ENCODE measurements at regions not wholly inside any gene's neighbourhood (a gene's known extent, or its start where the extent isn't known, plus 50 kb on each side); places are given as distances from the start of the nearest gene placed in this dataset.

GRCh38 chr5:152674403-152674802, 269.3 kb upstream of the NMUR2 start:
- no peaks in the 10 kb centered on the region for H3K27me3 Mint-ChIP-seq
- no peaks in the 10 kb centered on the region for H3K36me3 Mint-ChIP-seq (ENCODE audit: low read depth)
- H3K9me3 Mint-ChIP-seq, result no peaks in the 10 kb centered on the region
- DNase-seq, result no peak
- no peaks in the 10 kb centered on the region for H3K4me1 Mint-ChIP-seq (ENCODE audit: low read depth)
- no peak overlapping the region for H3K4me3 Mint-ChIP-seq
- no peak overlapping the region for H3K27ac Mint-ChIP-seq

- Mint-ChIP-seq H3K27me3 (no peaks in the 10 kb centered on the region), H3K9me3 (no peaks in the 10 kb centered on the region), H3K27ac (no peak overlapping the region), H3K4me3 (no peak overlapping the region), H3K4me1 (ENCODE audit: low read depth) (no peaks in the 10 kb centered on the region), H3K36me3 (ENCODE audit: low read depth) (no peaks in the 10 kb centered on the region)
- DNase-seq, result no peak
Measured at GRCh38 chr5:152676196-152676595, 271.1 kb upstream of the NMUR2 start.

GRCh38 chr5:152683205-152683604, 278.1 kb upstream of the NMUR2 start:
- DNase-seq, result no peak
- Mint-ChIP-seq H3K27ac (no peak overlapping the region), H3K9me3 (peaks cover 19% of the 10 kb centered on the region)

GRCh38 chr5:152686931-152687330, 281.9 kb upstream of the NMUR2 start:
- Mint-ChIP-seq H3K9me3 (peaks cover 19% of the 10 kb centered on the region), H3K4me1 (ENCODE audit: low read depth) (no peaks in the 10 kb centered on the region), H3K4me3 (no peak overlapping the region), H3K36me3 (ENCODE audit: low read depth) (no peaks in the 10 kb centered on the region), H3K27me3 (no peaks in the 10 kb centered on the region), H3K27ac (no peak overlapping the region)
- no peak for DNase-seq

More at GRCh38 chr5:152683205-152683604, 278.1 kb upstream of the NMUR2 start:
- no peaks in the 10 kb centered on the region for H3K27me3 Mint-ChIP-seq
- H3K36me3 Mint-ChIP-seq (ENCODE audit: low read depth), result no peaks in the 10 kb centered on the region
- no peaks in the 10 kb centered on the region for H3K4me1 Mint-ChIP-seq (ENCODE audit: low read depth)
- H3K4me3 Mint-ChIP-seq, result no peak overlapping the region

- Mint-ChIP-seq H3K36me3 (ENCODE audit: low read depth) (no peaks in the 10 kb centered on the region), H3K4me3 (no peak overlapping the region), H3K9me3 (peaks cover 19% of the 10 kb centered on the region), H3K4me1 (ENCODE audit: low read depth) (no peaks in the 10 kb centered on the region), H3K27me3 (no peaks in the 10 kb centered on the region), H3K27ac (no peak overlapping the region)
- no peak for DNase-seq
Measured at GRCh38 chr5:152688561-152689249, 283.6 kb upstream of the NMUR2 start.

GRCh38 chr5:152689250-152689711, 284.2 kb upstream of the NMUR2 start:
- Mint-ChIP-seq H3K36me3 (ENCODE audit: low read depth) (no peaks in the 10 kb centered on the region), H3K4me1 (ENCODE audit: low read depth) (no peaks in the 10 kb centered on the region), H3K27ac (no peak overlapping the region), H3K9me3 (peaks cover 19% of the 10 kb centered on the region), H3K27me3 (no peaks in the 10 kb centered on the region), H3K4me3 (no peak overlapping the region)
- DNase-seq, result no peak

GRCh38 chr5:152694231-152694630, 289.2 kb upstream of the NMUR2 start:
- no peaks in the 10 kb centered on the region for H3K4me1 Mint-ChIP-seq (ENCODE audit: low read depth)
- H3K27ac Mint-ChIP-seq, result no peak overlapping the region

GRCh38 chr5:152701305-152701949, 296.3 kb upstream of the NMUR2 start:
- H3K36me3 Mint-ChIP-seq (ENCODE audit: low read depth), result no peaks in the 10 kb centered on the region
- no peaks in the 10 kb centered on the region for H3K4me1 Mint-ChIP-seq (ENCODE audit: low read depth)
- DNase-seq, result no peak
- H3K4me3 Mint-ChIP-seq, result no peak overlapping the region
- no peak overlapping the region for H3K27ac Mint-ChIP-seq
- no peaks in the 10 kb centered on the region for H3K27me3 Mint-ChIP-seq
- peaks cover 15% of the 10 kb centered on the region for H3K9me3 Mint-ChIP-seq

More at GRCh38 chr5:152694231-152694630, 289.2 kb upstream of the NMUR2 start:
- DNase-seq, result no peak
- Mint-ChIP-seq H3K9me3 (peaks cover 10% of the 10 kb centered on the region), H3K36me3 (ENCODE audit: low read depth) (no peaks in the 10 kb centered on the region), H3K27me3 (no peaks in the 10 kb centered on the region), H3K4me3 (no peak overlapping the region)

GRCh38 chr5:152704286-152704685, 299.2 kb upstream of the NMUR2 start:
- Mint-ChIP-seq H3K4me3 (no peak overlapping the region), H3K9me3 (peaks cover 17% of the 10 kb centered on the region), H3K27ac (no peak overlapping the region), H3K27me3 (no peaks in the 10 kb centered on the region), H3K36me3 (ENCODE audit: low read depth) (no peaks in the 10 kb centered on the region), H3K4me1 (ENCODE audit: low read depth) (no peaks in the 10 kb centered on the region)
- DNase-seq, result no peak

GRCh38 chr5:152711801-152712388, 306.8 kb upstream of the NMUR2 start:
- Mint-ChIP-seq H3K27ac (no peak overlapping the region), H3K36me3 (ENCODE audit: low read depth) (no peaks in the 10 kb centered on the region), H3K4me3 (no peak overlapping the region), H3K9me3 (peaks cover 6% of the 10 kb centered on the region), H3K4me1 (ENCODE audit: low read depth) (no peaks in the 10 kb centered on the region), H3K27me3 (no peaks in the 10 kb centered on the region)
- DNase-seq, result no peak

GRCh38 chr5:152717393-152717792, 312.3 kb upstream of the NMUR2 start:
- Mint-ChIP-seq H3K4me1 (ENCODE audit: low read depth) (no peaks in the 10 kb centered on the region), H3K27me3 (no peaks in the 10 kb centered on the region), H3K27ac (no peak overlapping the region), H3K4me3 (no peak overlapping the region), H3K36me3 (ENCODE audit: low read depth) (no peaks in the 10 kb centered on the region), H3K9me3 (peaks cover 13% of the 10 kb centered on the region)
- DNase-seq, result no peak

- no peaks in the 10 kb centered on the region for H3K36me3 Mint-ChIP-seq (ENCODE audit: low read depth)
- no peaks in the 10 kb centered on the region for H3K27me3 Mint-ChIP-seq
- H3K9me3 Mint-ChIP-seq, result peaks cover 16% of the 10 kb centered on the region
- no peak overlapping the region for H3K4me3 Mint-ChIP-seq
- no peaks in the 10 kb centered on the region for H3K4me1 Mint-ChIP-seq (ENCODE audit: low read depth)
- no peak for DNase-seq
- no peak overlapping the region for H3K27ac Mint-ChIP-seq
Measured at GRCh38 chr5:152723482-152723881, 318.4 kb upstream of the NMUR2 start.

GRCh38 chr5:152730176-152730575, 325.1 kb upstream of the NMUR2 start:
- Mint-ChIP-seq H3K4me1 (ENCODE audit: low read depth) (no peaks in the 10 kb centered on the region), H3K36me3 (ENCODE audit: low read depth) (no peaks in the 10 kb centered on the region), H3K27me3 (no peaks in the 10 kb centered on the region), H3K4me3 (no peak overlapping the region), H3K27ac (no peak overlapping the region), H3K9me3 (peaks cover 4% of the 10 kb centered on the region)
- DNase-seq, result no peak

- Mint-ChIP-seq H3K9me3 (peaks cover 9% of the 10 kb centered on the region), H3K27ac (no peak overlapping the region), H3K4me3 (no peak overlapping the region), H3K27me3 (no peaks in the 10 kb centered on the region), H3K36me3 (ENCODE audit: low read depth) (no peaks in the 10 kb centered on the region), H3K4me1 (ENCODE audit: low read depth) (no peaks in the 10 kb centered on the region)
- no peak for DNase-seq
Measured at GRCh38 chr5:152736906-152737305, 331.8 kb upstream of the NMUR2 start.

GRCh38 chr5:152739916-152740315, 334.8 kb upstream of the NMUR2 start:
- Mint-ChIP-seq H3K36me3 (ENCODE audit: low read depth) (no peaks in the 10 kb centered on the region), H3K4me1 (ENCODE audit: low read depth) (no peaks in the 10 kb centered on the region), H3K27ac (no peak overlapping the region)

More at GRCh38 chr5:152739916-152740315, 334.8 kb upstream of the NMUR2 start:
- no peaks in the 10 kb centered on the region for H3K27me3 Mint-ChIP-seq
- DNase-seq, result no peak
- peaks cover 11% of the 10 kb centered on the region for H3K9me3 Mint-ChIP-seq
- H3K4me3 Mint-ChIP-seq, result no peak overlapping the region

Data from activated T-cell treated with anti-CD3 and anti-CD28 coated beads, Interleukin-2, amount 50 U/mL, for 24 hours (primary cell).